ENCODE measurements at regions not wholly inside any gene's neighbourhood (a gene's known extent, or its start where the extent isn't known, plus 50 kb on each side); places are given as distances from the start of the nearest gene placed in this dataset.

GRCh38 chr1:56189454-56189853, 389.9 kb downstream of the PLPP3 start (continued):
- TF ChIP-seq PRDM15 (CRISPR knock-in tag; IDR thresholded peaks at IDR 0.05) (no peak), FOXK1 (CRISPR knock-in tag; IDR thresholded peaks at IDR 0.05) (no peak), ZNF512 (CRISPR knock-in tag; IDR thresholded peaks at IDR 0.05; ENCODE audit: borderline replicate concordance) (no peak), SMAD4 (CRISPR knock-in tag; IDR thresholded peaks at IDR 0.05) (no peak), ZNF423 (CRISPR knock-in tag; IDR thresholded peaks at IDR 0.05) (no peak), ATF1 (CRISPR knock-in tag; IDR thresholded peaks at IDR 0.05) (no peak)

- Mint-ChIP-seq H3K9me3 (no peaks in the 10 kb centered on the region), H3K27ac (no peak overlapping the region), H3K4me1 (peaks cover 40% of the 10 kb centered on the region), H3K36me3 (no peaks in the 10 kb centered on the region), H3K27me3 (ENCODE audit: low read depth) (no peaks in the 10 kb centered on the region), H3K4me3 (no peak overlapping the region)
- no peak for DNase-seq (ENCODE audit: low spot score)
- peak; percentile 49 for ATAC-seq
- TF ChIP-seq ZNF317 (CRISPR knock-in tag; IDR thresholded peaks at IDR 0.05; ENCODE audit: borderline replicate concordance, low read depth) (no peak), ZNF423 (CRISPR knock-in tag; IDR thresholded peaks at IDR 0.05) (no peak), MYBL2 (CRISPR knock-in tag; IDR thresholded peaks at IDR 0.05) (no peak), GTF2I (CRISPR knock-in tag; conservative IDR thresholded peaks at IDR 0.05) (no peak), TEAD1 (CRISPR knock-in tag; IDR thresholded peaks at IDR 0.05) (no peak), HMGA2 (CRISPR knock-in tag; IDR thresholded peaks at IDR 0.05) (no peak), FOXJ3 (CRISPR knock-in tag; IDR thresholded peaks at IDR 0.05; ENCODE audit: borderline replicate concordance) (no peak), MLX (CRISPR knock-in tag; IDR thresholded peaks at IDR 0.05) (no peak), ZNF219 (CRISPR knock-in tag; IDR thresholded peaks at IDR 0.05; ENCODE audit: borderline replicate concordance) (no peak), ATF1 (CRISPR knock-in tag; IDR thresholded peaks at IDR 0.05) (no peak), AFF4 (CRISPR knock-in tag; IDR thresholded peaks at IDR 0.05; ENCODE audit: borderline replicate concordance) (no peak), ATF2 (CRISPR knock-in tag; IDR thresholded peaks at IDR 0.05; ENCODE audit: borderline replicate concordance, low read depth) (no peak), TCF7 (CRISPR knock-in tag; IDR thresholded peaks at IDR 0.05; ENCODE audit: low read depth) (no peak), CREB1 (CRISPR knock-in tag; IDR thresholded peaks at IDR 0.05) (no peak), E2F4 (CRISPR knock-in tag; IDR thresholded peaks at IDR 0.05; ENCODE audit: borderline replicate concordance, low read depth) (no peak), ZNF121 (CRISPR knock-in tag; IDR thresholded peaks at IDR 0.05) (no peak), ZNF416 (CRISPR knock-in tag; IDR thresholded peaks at IDR 0.05) (no peak), ZNF281 (CRISPR knock-in tag; IDR thresholded peaks at IDR 0.05) (no peak)
- ChIA-PET POLR2A (no interaction called here), CTCF (interaction anchor here (0.6 to 2.7 kb wide), 6 partner anchors 10 to 631 kb away, joined by 3 to 13 read pairs (median 4); no protein-coding TSS in a partner anchor)
Observed at GRCh38 chr1:56188855-56189254, 390.5 kb downstream of the PLPP3 start.
